ENCODE measurements at regions not wholly inside any gene's neighbourhood (a gene's known extent, or its start where the extent isn't known, plus 50 kb on each side); places are given as distances from the start of the nearest gene placed in this dataset.

DNA sequence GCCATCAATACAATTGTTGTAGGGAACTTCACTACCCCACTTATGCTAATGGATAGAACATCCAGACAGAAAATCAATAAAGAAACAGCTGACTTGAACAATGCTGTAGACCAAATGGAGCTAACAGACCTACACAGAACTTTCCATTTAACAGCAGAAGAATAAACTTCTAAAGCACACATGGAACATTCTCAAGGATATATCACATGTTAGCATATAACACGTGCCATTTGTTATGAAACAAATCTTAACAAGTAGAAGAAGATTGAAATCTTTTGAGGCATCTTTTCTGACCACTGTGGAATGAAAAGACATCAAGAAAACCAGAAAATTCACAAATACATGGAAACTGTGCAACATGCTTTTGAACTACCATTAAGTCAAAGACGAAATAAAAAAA is 62.5 kb upstream of the RNU6-8 start:
- Histone ChIP-seq H3K27me3 (ENCODE audit: control insufficient read depth, low read length) (no peaks in the 10 kb centered on the region), H3K4me1 (ENCODE audit: control insufficient read depth, low read length) (no peaks in the 10 kb centered on the region), H3K79me2 (ENCODE audit: control insufficient read depth, low read length) (no peaks in the 10 kb centered on the region), H4K20me1 (ENCODE audit: control insufficient read depth, insufficient read depth, low read depth, low read length) (no peaks in the 10 kb centered on the region), H3K9me2 (replicated peaks; ENCODE audit: control insufficient read depth, low read length) (no peaks in the 10 kb centered on the region), H3K27ac (ENCODE audit: low read depth, low read length) (no peak overlapping the region), H3F3A (ENCODE audit: control insufficient read depth, insufficient read depth) (no peaks in the 10 kb centered on the region), H3K4me2 (ENCODE audit: low read length) (no peak overlapping the region), H3K36me3 (ENCODE audit: control insufficient read depth, low read length) (no peaks in the 10 kb centered on the region), H3K4me3 (ENCODE audit: low read length) (no peak overlapping the region), H3K9me3 (ENCODE audit: control insufficient read depth, insufficient read depth, low read length) (peaks cover 7% of the 10 kb centered on the region; the same call in 1 of the 2 replicates)
- no peak for TF ChIP-seq EZH2phosphoT487 (IDR thresholded peaks at IDR 0.05; ENCODE audit: borderline replicate concordance, low read length)
- TF ChIP-seq, protein P1, sequence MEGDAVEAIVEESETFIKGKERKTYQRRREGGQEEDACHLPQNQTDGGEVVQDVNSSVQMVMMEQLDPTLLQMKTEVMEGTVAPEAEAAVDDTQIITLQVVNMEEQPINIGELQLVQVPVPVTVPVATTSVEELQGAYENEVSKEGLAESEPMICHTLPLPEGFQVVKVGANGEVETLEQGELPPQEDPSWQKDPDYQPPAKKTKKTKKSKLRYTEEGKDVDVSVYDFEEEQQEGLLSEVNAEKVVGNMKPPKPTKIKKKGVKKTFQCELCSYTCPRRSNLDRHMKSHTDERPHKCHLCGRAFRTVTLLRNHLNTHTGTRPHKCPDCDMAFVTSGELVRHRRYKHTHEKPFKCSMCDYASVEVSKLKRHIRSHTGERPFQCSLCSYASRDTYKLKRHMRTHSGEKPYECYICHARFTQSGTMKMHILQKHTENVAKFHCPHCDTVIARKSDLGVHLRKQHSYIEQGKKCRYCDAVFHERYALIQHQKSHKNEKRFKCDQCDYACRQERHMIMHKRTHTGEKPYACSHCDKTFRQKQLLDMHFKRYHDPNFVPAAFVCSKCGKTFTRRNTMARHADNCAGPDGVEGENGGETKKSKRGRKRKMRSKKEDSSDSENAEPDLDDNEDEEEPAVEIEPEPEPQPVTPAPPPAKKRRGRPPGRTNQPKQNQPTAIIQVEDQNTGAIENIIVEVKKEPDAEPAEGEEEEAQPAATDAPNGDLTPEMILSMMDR (IDR thresholded peaks at IDR 0.05; ENCODE audit: low read depth, low read length, poor library complexity, severe bottlenecking): no peak

DNA sequence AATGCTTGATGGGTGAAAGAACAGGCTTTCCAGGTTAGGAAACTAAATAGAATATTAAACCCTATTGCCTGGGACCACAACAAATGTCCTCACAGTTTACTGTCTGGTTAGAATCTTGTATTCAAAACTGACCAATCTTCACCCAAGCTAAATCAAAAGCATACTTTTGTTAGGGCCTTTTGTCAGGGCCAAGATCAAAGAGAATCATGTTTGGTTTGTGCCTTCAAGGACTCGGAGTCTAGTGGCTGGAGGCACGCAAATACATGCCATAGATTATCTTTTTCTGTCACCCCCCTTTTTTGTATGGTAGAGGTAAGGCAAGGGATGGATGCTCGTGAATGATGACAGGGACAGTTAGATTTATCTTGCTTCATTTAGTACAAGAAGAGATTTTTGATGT is 51.1 kb upstream of the AKAP6 start:
- Histone ChIP-seq H3K4me2 (ENCODE audit: low read length) (no peak overlapping the region), H3K36me3 (ENCODE audit: control insufficient read depth, low read length) (no peaks in the 10 kb centered on the region), H3K9me2 (replicated peaks; ENCODE audit: control insufficient read depth, low read length) (no peaks in the 10 kb centered on the region), H3K4me3 (ENCODE audit: low read length) (no peak overlapping the region), H3K27ac (ENCODE audit: low read depth, low read length) (no peak overlapping the region), H3K4me1 (ENCODE audit: control insufficient read depth, low read length) (no peaks in the 10 kb centered on the region), H3K79me2 (ENCODE audit: control insufficient read depth, low read length) (no peaks in the 10 kb centered on the region), H3K27me3 (ENCODE audit: control insufficient read depth, low read length) (no peaks in the 10 kb centered on the region), H4K20me1 (ENCODE audit: control insufficient read depth, insufficient read depth, low read depth, low read length) (no peaks in the 10 kb centered on the region), H3K9me3 (ENCODE audit: control insufficient read depth, insufficient read depth, low read length) (no peaks in the 10 kb centered on the region), H3F3A (ENCODE audit: control insufficient read depth, insufficient read depth) (no peaks in the 10 kb centered on the region)
- TF ChIP-seq EZH2phosphoT487 (IDR thresholded peaks at IDR 0.05; ENCODE audit: borderline replicate concordance, low read length): no peak
- TF ChIP-seq, protein P1 (IDR thresholded peaks at IDR 0.05; ENCODE audit: low read depth, low read length, poor library complexity, severe bottlenecking): no peak

All from DOHH2 (cell line).